CD4-positive, alpha-beta T cell (primary cell): ENCODE measurements at regions not wholly inside any gene's neighbourhood (a gene's known extent, or its start where the extent isn't known, plus 50 kb on each side); places are given as distances from the start of the nearest gene placed in this dataset.

Experiments
- ATAC-seq: fragments of 200-7000 bp; cut with Tn5 transposase; one replicate; pipeline ENCODE4 v1.10.0; 2022; ENCODE audit warnings: mild to moderate bottlenecking; ENCODE audit not compliant: poor library complexity
- CTCF ChIA-PET: fragments of 350-600 bp; sonication (Branson Sonifier 250); formaldehyde crosslinking; loops from one replicate; lab custom pipeline; 2021; ENCODE audit warnings: antibody characterized with exemption, inconsistent platforms; lab: Charles Lee
- POLR2A ChIA-PET: fragments of 350-600 bp; sonication (Branson Sonifier 250); formaldehyde crosslinking; loops from one replicate; lab custom pipeline; 2021; ENCODE audit warnings: antibody characterized with exemption, inconsistent platforms; lab: Charles Lee
- DNase-seq, 14 experiments: peaks; one replicate each; pipeline ENCODE4 v3.0.0-alpha.2; 2013 to 2020; ENCODE audit warnings: mixed read lengths in 2 of 14
- H3K27ac ChIP-seq, 2 donors: one replicate each; pipeline versions ENCODE4 v1.5.1 to v1.7.0; 2013; ENCODE audit warnings: low read length in 2 of 2, low read depth in 1 of 2, mild to moderate bottlenecking in 1 of 2
- H3K27me3 ChIP-seq, 2 experiments: 1 replicate in 1 of 2; 2 replicates in 1 of 2; pipeline versions ENCODE4 v1.6.1 to v1.7.0; 2013; ENCODE audit warnings: low read length in 2 of 2, control low read depth in 1 of 2, mild to moderate bottlenecking in 1 of 2, moderate library complexity in 1 of 2; ENCODE audit not compliant: insufficient read depth in 2 of 2, control insufficient read depth in 1 of 2
- H3K36me3 ChIP-seq: one replicate; pipeline ENCODE4 v1.6.1; 2013; ENCODE audit warnings: low read length, control low read depth; ENCODE audit not compliant: insufficient read depth
- H3K4me1 ChIP-seq: one replicate; pipeline ENCODE4 v1.6.1; 2013; ENCODE audit warnings: low read length, control low read depth; ENCODE audit not compliant: insufficient read depth
- H3K4me3 ChIP-seq: one replicate; pipeline ENCODE4 v1.5.1; 2013; ENCODE audit warnings: mild to moderate bottlenecking, low read length, moderate library complexity
- H3K9me3 ChIP-seq, 2 experiments: 1 replicate in 1 of 2; 2 replicates in 1 of 2; pipeline versions ENCODE4 v1.6.1 to v1.7.0; 2013; ENCODE audit warnings: low read length in 2 of 2, mild to moderate bottlenecking in 2 of 2, control low read depth in 1 of 2, moderate library complexity in 1 of 2; ENCODE audit not compliant: control insufficient read depth in 1 of 2, insufficient read depth in 1 of 2
- H3K27ac Mint-ChIP-seq: one replicate; pipeline ENCODE4 v1.8.0; 2020; ENCODE audit warnings: mixed read lengths
- H3K27me3 Mint-ChIP-seq: one replicate; pipeline ENCODE4 v1.8.0; 2021; ENCODE audit warnings: mixed read lengths
- H3K36me3 Mint-ChIP-seq: one replicate; pipeline ENCODE4 v1.8.0; 2021; ENCODE audit warnings: low read depth, mixed read lengths
- H3K4me1 Mint-ChIP-seq: one replicate; pipeline ENCODE4 v1.8.0; 2021; ENCODE audit warnings: low read depth, mixed read lengths
- H3K4me3 Mint-ChIP-seq: one replicate; pipeline ENCODE4 v1.8.0; 2020; ENCODE audit warnings: mild to moderate bottlenecking, mixed read lengths
- H3K9me3 Mint-ChIP-seq: one replicate; pipeline ENCODE4 v1.8.0; 2020; ENCODE audit warnings: mixed read lengths
- intact Hi-C, 2 experiments: fragments of 100-400 bp; cut with DNase I in 1 of 2; cut with micrococcal nuclease in 1 of 2; formaldehyde crosslinking; loops; one replicate each; pipeline versions ENCODE4 v1.15.1 to v1.9.0; 2023 to 2025; cut with DNase I, micrococcal nuclease
- TF ChIP-seq, protein P1 (sequence below): fragments of 200-600 bp; IDR thresholded peaks from one replicate; pipeline ENCODE4 v1.8.0; 2022; ENCODE audit warnings: antibody characterized with exemption, mild to moderate bottlenecking

- Histone ChIP-seq H3K4me3 (no peak overlapping the region), H3K27me3 (no peaks in the 10 kb centered on the region), H3K27ac (no peak overlapping the region), H3K9me3 (peaks cover 0 to 3% of the 10 kb centered on the region in 2 experiments), H3K4me1 (no peaks in the 10 kb centered on the region), H3K36me3 (no peaks in the 10 kb centered on the region)
- Mint-ChIP-seq H3K9me3 (peaks cover 2% of the 10 kb centered on the region), H3K4me3 (no peak overlapping the region), H3K36me3 (no peaks in the 10 kb centered on the region), H3K4me1 (no peaks in the 10 kb centered on the region), H3K27ac (no peak overlapping the region), H3K27me3 (no peaks in the 10 kb centered on the region)
- ChIA-PET POLR2A (no interaction called here), CTCF (no interaction called here)
- TF ChIP-seq, protein P1, sequence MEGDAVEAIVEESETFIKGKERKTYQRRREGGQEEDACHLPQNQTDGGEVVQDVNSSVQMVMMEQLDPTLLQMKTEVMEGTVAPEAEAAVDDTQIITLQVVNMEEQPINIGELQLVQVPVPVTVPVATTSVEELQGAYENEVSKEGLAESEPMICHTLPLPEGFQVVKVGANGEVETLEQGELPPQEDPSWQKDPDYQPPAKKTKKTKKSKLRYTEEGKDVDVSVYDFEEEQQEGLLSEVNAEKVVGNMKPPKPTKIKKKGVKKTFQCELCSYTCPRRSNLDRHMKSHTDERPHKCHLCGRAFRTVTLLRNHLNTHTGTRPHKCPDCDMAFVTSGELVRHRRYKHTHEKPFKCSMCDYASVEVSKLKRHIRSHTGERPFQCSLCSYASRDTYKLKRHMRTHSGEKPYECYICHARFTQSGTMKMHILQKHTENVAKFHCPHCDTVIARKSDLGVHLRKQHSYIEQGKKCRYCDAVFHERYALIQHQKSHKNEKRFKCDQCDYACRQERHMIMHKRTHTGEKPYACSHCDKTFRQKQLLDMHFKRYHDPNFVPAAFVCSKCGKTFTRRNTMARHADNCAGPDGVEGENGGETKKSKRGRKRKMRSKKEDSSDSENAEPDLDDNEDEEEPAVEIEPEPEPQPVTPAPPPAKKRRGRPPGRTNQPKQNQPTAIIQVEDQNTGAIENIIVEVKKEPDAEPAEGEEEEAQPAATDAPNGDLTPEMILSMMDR: no peak
- no peak for ATAC-seq
- no peak for DNase-seq
- intact Hi-C loops: no loop called here
Measured at GRCh38 chr2:126085011-126085795, 570.8 kb upstream of the GYPC start.

GRCh38 chr2:126100962-126101361, 555.0 kb upstream of the GYPC start:
- ChIA-PET POLR2A (no interaction called here), CTCF (interaction anchor here (1.3 kb wide), 1 partner anchor 9 kb away, joined by 3 read pairs; no protein-coding TSS in a partner anchor)
- no peak overlapping the region for H3K27ac Mint-ChIP-seq
- TF ChIP-seq, protein P1: no peak
- H3K4me1 Mint-ChIP-seq: no peaks in the 10 kb centered on the region
- no peak overlapping the region for H3K4me3 ChIP-seq
- H3K4me1 ChIP-seq: no peaks in the 10 kb centered on the region
- intact Hi-C loops: no loop called here
- no peak for ATAC-seq
- no peaks in the 10 kb centered on the region for H3K27me3 Mint-ChIP-seq
- no peak overlapping the region for H3K4me3 Mint-ChIP-seq
- H3K27ac ChIP-seq: no peak overlapping the region
- H3K9me3 Mint-ChIP-seq: peaks cover 11% of the 10 kb centered on the region
- H3K9me3 ChIP-seq: no peaks in the 10 kb centered on the region
- H3K36me3 Mint-ChIP-seq: no peaks in the 10 kb centered on the region
- no peaks in the 10 kb centered on the region for H3K36me3 ChIP-seq
- no peak for DNase-seq
- no peaks in the 10 kb centered on the region for H3K27me3 ChIP-seq

GRCh38 chr2:126106006-126106405, 550.0 kb upstream of the GYPC start:
- Histone ChIP-seq H3K9me3 (no peaks in the 10 kb centered on the region), H3K36me3 (no peaks in the 10 kb centered on the region), H3K4me1 (no peaks in the 10 kb centered on the region), H3K4me3 (no peak overlapping the region), H3K27me3 (no peaks in the 10 kb centered on the region), H3K27ac (no peak overlapping the region)
- CTCF ChIA-PET: no interaction called here
- TF ChIP-seq, protein P1: no peak
- Mint-ChIP-seq H3K36me3 (no peaks in the 10 kb centered on the region), H3K27ac (no peak overlapping the region), H3K4me3 (no peak overlapping the region), H3K4me1 (no peaks in the 10 kb centered on the region), H3K9me3 (peaks cover 7% of the 10 kb centered on the region), H3K27me3 (no peaks in the 10 kb centered on the region)
- POLR2A ChIA-PET: no interaction called here
- intact Hi-C loops: no loop called here
- ATAC-seq (no peak), DNase-seq (no peak)
